ENCODE measurements at regions not wholly inside any gene's neighbourhood (a gene's known extent, or its start where the extent isn't known, plus 50 kb on each side); places are given as distances from the start of the nearest gene placed in this dataset.
"Not testable (repeated sequence)": the region's sequence is repeated elsewhere in the genome, so short reads cannot be mapped to it uniquely, and the experiment has no call there.

GRCh38 chr5:68973696-68974095 is 120.1 kb upstream of the SLC30A5 start:
- DNase-seq (ENCODE audit: low spot score): no peak

GRCh38 chr5:68983043-68983442 is 110.8 kb upstream of the SLC30A5 start:
- no peak for DNase-seq (ENCODE audit: low spot score)

- DNase-seq (ENCODE audit: low spot score): no peak
Observed at GRCh38 chr5:68983959-68984358, 109.9 kb upstream of the SLC30A5 start.

- DNase-seq (ENCODE audit: low spot score): no peak
Observed at GRCh38 chr5:68991279-68992084, 102.3 kb upstream of the SLC30A5 start.

GRCh38 chr5:68994645-68995044 is 99.2 kb upstream of the SLC30A5 start:
- no peak for DNase-seq (ENCODE audit: low spot score)

- DNase-seq (ENCODE audit: low spot score): no peak
Observed at GRCh38 chr5:68995845-68996545, 97.8 kb upstream of the SLC30A5 start.

- DNase-seq (ENCODE audit: low spot score): no peak
Observed at GRCh38 chr5:68999181-68999580, 94.6 kb upstream of the SLC30A5 start.

GRCh38 chr5:69000216-69000919 is 93.4 kb upstream of the SLC30A5 start:
- DNase-seq (ENCODE audit: low spot score): no peak

- DNase-seq (ENCODE audit: low spot score): no peak
Observed at GRCh38 chr5:69000949-69001348, 92.9 kb upstream of the SLC30A5 start.

GRCh38 chr5:69001627-69002026 is 92.2 kb upstream of the SLC30A5 start:
- no peak for DNase-seq (ENCODE audit: low spot score)

GRCh38 chr5:69004127-69004526 is 89.7 kb upstream of the SLC30A5 start:
- no peak for DNase-seq (ENCODE audit: low spot score)

GRCh38 chr5:69004676-69005075 is 89.1 kb upstream of the SLC30A5 start:
- no peak for DNase-seq (ENCODE audit: low spot score)

- no peak for DNase-seq (ENCODE audit: low spot score)
Observed at GRCh38 chr5:69006030-69006429, 87.8 kb upstream of the SLC30A5 start.

GRCh38 chr5:69007163-69007562 is 86.7 kb upstream of the SLC30A5 start:
- no peak for DNase-seq (ENCODE audit: low spot score)

- DNase-seq (ENCODE audit: low spot score): peak; percentile 33
Observed at GRCh38 chr5:69007726-69008368, 86.0 kb upstream of the SLC30A5 start.

- DNase-seq (ENCODE audit: low spot score): no peak
Observed at GRCh38 chr5:69010476-69010875, 83.3 kb upstream of the SLC30A5 start.

GRCh38 chr5:69011910-69012309 is 81.9 kb upstream of the SLC30A5 start:
- no peak for DNase-seq (ENCODE audit: low spot score)

- no peak for DNase-seq (ENCODE audit: low spot score)
Observed at GRCh38 chr5:69013481-69013880, 80.3 kb upstream of the SLC30A5 start.

- DNase-seq (ENCODE audit: low spot score): not testable (repeated sequence)
Observed at GRCh38 chr5:69014007-69014406, 79.8 kb upstream of the SLC30A5 start.

GRCh38 chr5:69019668-69020375 is 74.0 kb upstream of the SLC30A5 start:
- no peak for DNase-seq (ENCODE audit: low spot score)

- DNase-seq (ENCODE audit: low spot score): peak; percentile 22
Observed at GRCh38 chr5:69024241-69024651, 69.6 kb upstream of the SLC30A5 start.

- DNase-seq (ENCODE audit: low spot score): no peak
Observed at GRCh38 chr5:69029292-69029691, 64.5 kb upstream of the SLC30A5 start.

All from kidney capillary endothelial cell (primary cell).